H1 (cell line): ENCODE measurements at regions not wholly inside any gene's neighbourhood (a gene's known extent, or its start where the extent isn't known, plus 50 kb on each side); places are given as distances from the start of the nearest gene placed in this dataset.

ENCODE experiments used
- BACH1 ChIP-seq: IDR thresholded peaks from 2 replicates; pipeline ENCODE4 v1.6.1; 2012; ENCODE audit warnings: low read length, improper control_type of control experiment
- CHD1 ChIP-seq: IDR thresholded peaks from 2 replicates; pipeline ENCODE4 v1.6.1; 2012; ENCODE audit warnings: low read depth, low read length, improper control_type of control experiment
- JUN ChIP-seq: IDR thresholded peaks from 2 replicates; pipeline ENCODE4 v1.6.1; 2011; ENCODE audit warnings: low read depth, mild to moderate bottlenecking, improper control_type of control experiment, low read length
- KDM4A ChIP-seq: IDR thresholded peaks from one replicate; pipeline ENCODE4 v1.7.1; 2012; ENCODE audit warnings: low read depth, mild to moderate bottlenecking, moderate library complexity, low read length, inconsistent platforms; ENCODE audit not compliant: severe bottlenecking
- NRF1 ChIP-seq: IDR thresholded peaks from 2 replicates; pipeline ENCODE4 v1.6.1; 2011; ENCODE audit warnings: mild to moderate bottlenecking, low read depth, low read length, improper control_type of control experiment
- POU5F1 ChIP-seq: IDR thresholded peaks from 2 replicates; pipeline ENCODE4 v1.6.1; 2011; ENCODE audit warnings: low read depth, mild to moderate bottlenecking, low read length, moderate library complexity
- SP2 ChIP-seq: IDR thresholded peaks from 2 replicates; pipeline ENCODE4 v1.6.1; 2012; ENCODE audit warnings: mild to moderate bottlenecking, low read length, inconsistent platforms
- TBP ChIP-seq: IDR thresholded peaks from 2 replicates; pipeline ENCODE4 v1.6.1; 2011; ENCODE audit warnings: low read depth, low read length, improper control_type of control experiment
- TF ChIP-seq, protein P1 (sequence below): IDR thresholded peaks from 2 replicates; pipeline ENCODE4 v1.6.1; 2012; ENCODE audit warnings: low read length, inconsistent platforms
- TF ChIP-seq, protein P2 (sequence below): IDR thresholded peaks from 2 replicates; pipeline ENCODE4 v1.6.1; 2012; ENCODE audit warnings: inconsistent platforms
- TF ChIP-seq, protein P3 (sequence below): IDR thresholded peaks from 2 replicates; pipeline ENCODE4 v1.6.1; 2012; ENCODE audit warnings: inconsistent platforms

DNA sequence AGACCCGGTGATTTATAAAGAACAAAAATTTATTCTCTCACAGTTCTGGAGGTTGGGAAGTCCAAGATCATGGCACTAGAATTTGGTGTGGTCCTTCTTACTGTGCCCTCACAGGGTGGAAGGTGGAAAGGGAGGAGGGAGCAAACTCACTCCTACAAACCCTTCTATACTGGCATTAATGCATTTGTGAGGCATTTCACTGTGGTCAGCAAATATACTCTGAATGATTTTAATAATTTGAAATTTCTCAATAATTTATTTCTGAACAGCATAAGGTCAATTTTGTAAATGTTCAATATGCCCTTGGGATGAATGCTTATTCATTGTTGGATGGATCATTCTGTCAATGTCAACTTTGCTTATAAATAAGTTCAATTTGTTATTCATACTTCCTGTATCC lies 120.6 kb downstream of the GATA6 start (continued):
- TF ChIP-seq JUN: no peak
- TF ChIP-seq, protein P1, sequence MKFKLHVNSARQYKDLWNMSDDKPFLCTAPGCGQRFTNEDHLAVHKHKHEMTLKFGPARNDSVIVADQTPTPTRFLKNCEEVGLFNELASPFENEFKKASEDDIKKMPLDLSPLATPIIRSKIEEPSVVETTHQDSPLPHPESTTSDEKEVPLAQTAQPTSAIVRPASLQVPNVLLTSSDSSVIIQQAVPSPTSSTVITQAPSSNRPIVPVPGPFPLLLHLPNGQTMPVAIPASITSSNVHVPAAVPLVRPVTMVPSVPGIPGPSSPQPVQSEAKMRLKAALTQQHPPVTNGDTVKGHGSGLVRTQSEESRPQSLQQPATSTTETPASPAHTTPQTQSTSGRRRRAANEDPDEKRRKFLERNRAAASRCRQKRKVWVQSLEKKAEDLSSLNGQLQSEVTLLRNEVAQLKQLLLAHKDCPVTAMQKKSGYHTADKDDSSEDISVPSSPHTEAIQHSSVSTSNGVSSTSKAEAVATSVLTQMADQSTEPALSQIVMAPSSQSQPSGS: no peak
- TF ChIP-seq CHD1: no peak
- no peak for TF ChIP-seq SP2
- TF ChIP-seq, protein P2, sequence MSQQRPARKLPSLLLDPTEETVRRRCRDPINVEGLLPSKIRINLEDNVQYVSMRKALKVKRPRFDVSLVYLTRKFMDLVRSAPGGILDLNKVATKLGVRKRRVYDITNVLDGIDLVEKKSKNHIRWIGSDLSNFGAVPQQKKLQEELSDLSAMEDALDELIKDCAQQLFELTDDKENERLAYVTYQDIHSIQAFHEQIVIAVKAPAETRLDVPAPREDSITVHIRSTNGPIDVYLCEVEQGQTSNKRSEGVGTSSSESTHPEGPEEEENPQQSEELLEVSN: no peak
- no peak for TF ChIP-seq TBP
- TF ChIP-seq POU5F1: no peak
- no peak for TF ChIP-seq BACH1
- no peak for TF ChIP-seq NRF1
- TF ChIP-seq KDM4A: no peak
- TF ChIP-seq, protein P3, sequence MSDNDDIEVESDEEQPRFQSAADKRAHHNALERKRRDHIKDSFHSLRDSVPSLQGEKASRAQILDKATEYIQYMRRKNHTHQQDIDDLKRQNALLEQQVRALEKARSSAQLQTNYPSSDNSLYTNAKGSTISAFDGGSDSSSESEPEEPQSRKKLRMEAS: no peak
